ENCODE measurements at regions not wholly inside any gene's neighbourhood (a gene's known extent, or its start where the extent isn't known, plus 50 kb on each side); places are given as distances from the start of the nearest gene placed in this dataset.

GRCh38 chr2:151111599-151112278 lies 149.9 kb downstream of the RBM43 start:
- DNase-seq (ENCODE audit: low read depth) = peak; percentile 3
- no peak for TF ChIP-seq POLR2A (IDR thresholded peaks at IDR 0.05; ENCODE audit: extremely low read depth, insufficient read length)
- no peak for TF ChIP-seq MYC (IDR thresholded peaks at IDR 0.05; ENCODE audit: low read depth, low read length)
- TF ChIP-seq, protein P1, sequence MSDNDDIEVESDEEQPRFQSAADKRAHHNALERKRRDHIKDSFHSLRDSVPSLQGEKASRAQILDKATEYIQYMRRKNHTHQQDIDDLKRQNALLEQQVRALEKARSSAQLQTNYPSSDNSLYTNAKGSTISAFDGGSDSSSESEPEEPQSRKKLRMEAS (IDR thresholded peaks at IDR 0.05; ENCODE audit: low read depth, low read length) = no peak
- no peak for TF ChIP-seq CTCF (IDR thresholded peaks at IDR 0.05; ENCODE audit: low read depth, low read length)
- no peak overlapping the region for H3K4me3 ChIP-seq (ENCODE audit: low read depth, low read length)

DNA sequence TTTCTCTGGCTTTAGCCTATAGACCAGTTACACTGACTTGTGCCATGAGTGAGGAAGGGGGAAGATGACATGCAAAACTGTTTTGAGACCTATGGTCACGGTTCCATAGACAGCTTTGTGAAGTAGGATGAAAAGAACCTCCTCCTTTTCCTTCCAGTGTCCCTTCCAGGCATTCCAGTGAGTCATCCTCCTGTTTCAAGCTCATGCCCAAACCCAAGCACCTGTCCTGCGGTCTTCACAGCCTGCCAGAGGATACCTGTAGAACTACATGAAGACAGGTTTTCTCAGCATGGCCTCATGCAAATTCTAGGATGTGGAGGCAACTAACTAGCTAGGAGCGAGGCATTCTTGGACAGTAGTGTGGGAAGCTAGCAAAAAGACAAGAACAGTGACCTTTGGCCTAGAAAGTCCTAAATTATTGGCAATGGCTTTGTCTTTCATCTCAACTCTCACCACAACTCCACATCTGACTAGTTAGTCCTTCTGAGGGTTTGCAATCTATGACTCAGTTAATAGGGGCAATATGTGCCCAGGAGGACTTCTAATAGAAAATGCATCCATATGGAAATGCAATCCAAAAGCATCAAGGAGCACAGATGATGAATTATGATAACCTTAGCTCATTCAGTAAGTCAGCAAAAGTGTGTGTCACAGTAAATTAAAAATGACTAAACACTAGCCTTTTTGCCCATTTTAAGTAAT lies 154.7 kb downstream of the RBM43 start:
- no peak for DNase-seq (ENCODE audit: low read depth)
- no peak overlapping the region for H3K4me3 ChIP-seq (ENCODE audit: low read depth, low read length)
- TF ChIP-seq, protein P1 (IDR thresholded peaks at IDR 0.05; ENCODE audit: low read depth, low read length) = no peak
- TF ChIP-seq CTCF (IDR thresholded peaks at IDR 0.05; ENCODE audit: low read depth, low read length) = no peak
- no peak for TF ChIP-seq MYC (IDR thresholded peaks at IDR 0.05; ENCODE audit: low read depth, low read length)
- no peak for TF ChIP-seq POLR2A (IDR thresholded peaks at IDR 0.05; ENCODE audit: extremely low read depth, insufficient read length)

DNA sequence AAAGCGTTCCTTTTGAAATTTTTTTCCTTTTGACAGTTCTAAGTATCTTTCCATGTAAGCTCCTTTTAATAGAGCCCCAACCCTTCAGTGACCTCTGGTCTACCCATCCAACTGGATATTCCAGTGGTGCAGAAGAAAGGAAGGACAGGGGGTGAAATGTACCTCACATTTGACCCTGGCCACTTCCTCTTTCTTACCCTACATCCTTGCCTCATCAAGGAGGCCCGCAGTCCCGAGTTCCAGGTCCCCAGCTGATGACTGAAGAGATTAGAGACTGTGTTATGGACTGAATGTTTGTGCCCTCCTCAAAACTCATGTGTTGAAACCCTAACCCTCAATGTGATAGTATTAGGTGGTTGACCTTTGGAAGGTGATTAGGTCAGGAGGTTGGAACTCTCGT lies 158.1 kb downstream of the RBM43 start:
- H3K4me3 ChIP-seq (ENCODE audit: low read depth, low read length) = no peak overlapping the region
- DNase-seq (ENCODE audit: low read depth) = peak; percentile 10
- TF ChIP-seq, protein P1 (IDR thresholded peaks at IDR 0.05; ENCODE audit: low read depth, low read length) = no peak
- TF ChIP-seq CTCF (IDR thresholded peaks at IDR 0.05; ENCODE audit: low read depth, low read length) (no peak), POLR2A (IDR thresholded peaks at IDR 0.05; ENCODE audit: extremely low read depth, insufficient read length) (no peak), MYC (IDR thresholded peaks at IDR 0.05; ENCODE audit: low read depth, low read length) (no peak)

DNA sequence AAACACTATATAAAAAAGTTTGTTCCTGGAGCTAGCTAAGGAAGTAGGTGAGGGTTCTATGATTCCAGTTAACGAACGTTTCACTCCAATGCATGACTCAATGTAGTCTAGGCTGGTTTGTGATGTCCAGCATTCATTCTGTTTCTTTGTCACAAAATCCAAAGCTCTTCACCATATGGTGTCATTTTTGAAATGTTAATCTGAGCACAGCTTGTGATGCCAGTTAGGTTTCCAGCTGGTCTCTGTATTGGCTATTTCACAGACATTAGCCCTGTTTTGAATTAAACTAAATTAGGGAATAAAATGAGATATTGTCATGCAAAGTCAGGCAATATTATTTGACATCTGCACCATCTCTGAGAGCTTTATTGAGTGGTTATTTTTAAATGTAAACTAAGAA lies 159.4 kb downstream of the RBM43 start:
- no peak overlapping the region for H3K4me3 ChIP-seq (ENCODE audit: low read depth, low read length)
- TF ChIP-seq MYC (IDR thresholded peaks at IDR 0.05; ENCODE audit: low read depth, low read length) (no peak), CTCF (IDR thresholded peaks at IDR 0.05; ENCODE audit: low read depth, low read length) (no peak), POLR2A (IDR thresholded peaks at IDR 0.05; ENCODE audit: extremely low read depth, insufficient read length) (no peak)
- TF ChIP-seq, protein P1 (IDR thresholded peaks at IDR 0.05; ENCODE audit: low read depth, low read length) = no peak
- no peak for DNase-seq (ENCODE audit: low read depth)

DNA sequence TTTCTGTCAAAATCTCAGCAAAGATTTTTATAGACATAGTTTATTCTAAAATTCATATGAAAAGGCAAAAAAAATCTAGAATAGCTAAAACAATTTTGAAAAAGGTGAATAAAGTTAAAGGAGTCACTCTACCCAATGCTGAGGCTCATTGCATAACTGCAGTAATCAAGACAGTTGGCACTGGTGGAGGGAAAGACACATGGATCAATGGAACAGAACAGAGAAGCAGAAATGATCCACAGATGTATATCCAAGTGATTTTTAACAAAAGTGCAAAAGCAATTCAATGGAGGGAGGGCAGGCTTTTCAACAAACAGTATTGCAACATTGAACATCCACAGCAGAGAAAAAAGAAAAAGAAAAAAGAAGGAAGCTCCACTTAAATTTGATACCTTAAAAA lies 162.8 kb downstream of the RBM43 start:
- no peak overlapping the region for H3K4me3 ChIP-seq (ENCODE audit: low read depth, low read length)
- TF ChIP-seq, protein P1 (IDR thresholded peaks at IDR 0.05; ENCODE audit: low read depth, low read length) = no peak
- TF ChIP-seq MYC (IDR thresholded peaks at IDR 0.05; ENCODE audit: low read depth, low read length) = no peak
- TF ChIP-seq CTCF (IDR thresholded peaks at IDR 0.05; ENCODE audit: low read depth, low read length) = no peak
- no peak for TF ChIP-seq POLR2A (IDR thresholded peaks at IDR 0.05; ENCODE audit: extremely low read depth, insufficient read length)
- DNase-seq (ENCODE audit: low read depth) = no peak

Data from NB4 (cell line).